Type B pancreatic cell (in vitro differentiated cells): ENCODE measurements at regions not wholly inside any gene's neighbourhood (a gene's known extent, or its start where the extent isn't known, plus 50 kb on each side); places are given as distances from the start of the nearest gene placed in this dataset.

Experiments
- DNase-seq: peaks from one replicate; pipeline ENCODE4 v3.0.0; 2021; ENCODE audit warnings: mixed read lengths; ENCODE audit not compliant: unreplicated experiment; ENCODE audit errors: extremely low spot score
- H3K27ac Mint-ChIP-seq: 2 replicates; pipeline ENCODE4 v1.8.0; 2021; ENCODE audit warnings: mild to moderate bottlenecking, mixed read lengths
- H3K27me3 Mint-ChIP-seq: 2 replicates; pipeline ENCODE4 v1.8.0; 2021; ENCODE audit warnings: mixed read lengths
- H3K36me3 Mint-ChIP-seq: 2 replicates; pipeline ENCODE4 v1.8.0; 2021; ENCODE audit warnings: mixed read lengths
- H3K4me1 Mint-ChIP-seq: one replicate; pipeline ENCODE4 v1.8.0; 2021; ENCODE audit warnings: mixed read lengths; ENCODE audit not compliant: unreplicated experiment
- H3K4me3 Mint-ChIP-seq: 2 replicates; pipeline ENCODE4 v1.8.0; 2021; ENCODE audit warnings: mild to moderate bottlenecking, mixed read lengths
- H3K9me3 Mint-ChIP-seq: 2 replicates; pipeline ENCODE4 v1.8.0; 2021; ENCODE audit warnings: mixed read lengths
- CTCF ChIP-seq: fragments of 200-600 bp; sonication (generic); conservative IDR thresholded peaks from 2 replicates; pipeline ENCODE4 v1.5.0; 2021; ENCODE audit warnings: antibody characterized with exemption, mild to moderate bottlenecking

- DNase-seq: no peak
- H3K27ac Mint-ChIP-seq: no peak overlapping the region
- H3K4me3 Mint-ChIP-seq: no peak overlapping the region
- no peaks in the 10 kb centered on the region for H3K4me1 Mint-ChIP-seq
- H3K9me3 Mint-ChIP-seq: no peaks in the 10 kb centered on the region
- H3K36me3 Mint-ChIP-seq: no peaks in the 10 kb centered on the region
- H3K27me3 Mint-ChIP-seq: peaks cover 3% of the 10 kb centered on the region
- no peak for TF ChIP-seq CTCF
Observed at GRCh38 chr2:181218401-181218821, 238.0 kb downstream of the UBE2E3 start.

GRCh38 chr2:181223234-181223633 lies 234.0 kb upstream of the ITGA4 start:
- Mint-ChIP-seq H3K27ac (no peak overlapping the region), H3K4me1 (no peaks in the 10 kb centered on the region), H3K27me3 (no peaks in the 10 kb centered on the region), H3K9me3 (no peaks in the 10 kb centered on the region), H3K4me3 (no peak overlapping the region), H3K36me3 (no peaks in the 10 kb centered on the region)
- TF ChIP-seq CTCF: no peak
- no peak for DNase-seq

GRCh38 chr2:181224866-181225265 lies 232.3 kb upstream of the ITGA4 start:
- DNase-seq: no peak
- H3K4me3 Mint-ChIP-seq: no peak overlapping the region
- H3K27me3 Mint-ChIP-seq: no peaks in the 10 kb centered on the region
- no peak overlapping the region for H3K27ac Mint-ChIP-seq
- H3K36me3 Mint-ChIP-seq: no peaks in the 10 kb centered on the region
- H3K9me3 Mint-ChIP-seq: no peaks in the 10 kb centered on the region
- no peak for TF ChIP-seq CTCF
- H3K4me1 Mint-ChIP-seq: no peaks in the 10 kb centered on the region

- Mint-ChIP-seq H3K9me3 (no peaks in the 10 kb centered on the region), H3K27me3 (no peaks in the 10 kb centered on the region), H3K36me3 (no peaks in the 10 kb centered on the region), H3K27ac (no peak overlapping the region), H3K4me3 (no peak overlapping the region), H3K4me1 (no peaks in the 10 kb centered on the region)
- no peak for TF ChIP-seq CTCF
- no peak for DNase-seq
Observed at GRCh38 chr2:181228661-181229060, 228.5 kb upstream of the ITGA4 start.

GRCh38 chr2:181231151-181231550 lies 226.0 kb upstream of the ITGA4 start:
- Mint-ChIP-seq H3K4me1 (no peaks in the 10 kb centered on the region), H3K27me3 (no peaks in the 10 kb centered on the region), H3K4me3 (no peak overlapping the region), H3K9me3 (no peaks in the 10 kb centered on the region), H3K27ac (no peak overlapping the region), H3K36me3 (no peaks in the 10 kb centered on the region)
- DNase-seq: no peak
- no peak for TF ChIP-seq CTCF
